B cell (primary cell): ENCODE measurements at regions not wholly inside any gene's neighbourhood (a gene's known extent, or its start where the extent isn't known, plus 50 kb on each side); places are given as distances from the start of the nearest gene placed in this dataset.
"Not testable (repeated sequence)": the region's sequence is repeated elsewhere in the genome, so short reads cannot be mapped to it uniquely, and the experiment has no call there.

Source experiments
- ATAC-seq: fragments of 200-7000 bp; cut with Tn5 transposase; one replicate; pipeline ENCODE4 v1.10.0; 2021; ENCODE audit warnings: low read depth, mild to moderate bottlenecking, moderate number of reproducible peaks, moderate library complexity
- CTCF ChIA-PET: fragments of 350-600 bp; sonication (Branson Sonifier 250); formaldehyde crosslinking; loops from one replicate; lab custom pipeline; 2021; ENCODE audit warnings: antibody characterized with exemption, inconsistent platforms; lab: Charles Lee
- POLR2A ChIA-PET: fragments of 350-600 bp; sonication (Branson Sonifier 250); formaldehyde crosslinking; loops from one replicate; lab custom pipeline; 2021; ENCODE audit warnings: antibody characterized with exemption; lab: Charles Lee
- DNase-seq: peaks from one replicate; pipeline ENCODE4 v3.0.0; 2013
- H2AFZ ChIP-seq: 2 replicates; pipeline ENCODE4 v1.6.1; 2012; ENCODE audit warnings: mild to moderate bottlenecking, low read depth, low read length; ENCODE audit not compliant: insufficient read depth, poor library complexity, severe bottlenecking
- H3K27ac ChIP-seq, 2 donors: 1 replicate in 1 of 2; 2 replicates in 1 of 2; pipeline ENCODE4 v1.5.1; 2012 to 2013; ENCODE audit warnings: low read length in 2 of 2, mild to moderate bottlenecking in 2 of 2, moderate library complexity in 1 of 2
- H3K27me3 ChIP-seq, 4 experiments: fragments of 200-600 bp in 1 of 4; sonication (generic) in 1 of 4; replicated peaks in 1 of 4; 1 replicate in 2 of 4; 2 replicates in 2 of 4; pipeline versions ENCODE4 v1.6.1 to v1.7.0; 2013 to 2016; ENCODE audit warnings: low read length in 3 of 4, mild to moderate bottlenecking in 2 of 4, mixed read lengths in 1 of 4, moderate library complexity in 1 of 4; ENCODE audit not compliant: insufficient read depth in 4 of 4, control insufficient read depth in 3 of 4; ENCODE audit errors: control extremely low read depth in 1 of 4
- H3K36me3 ChIP-seq, 2 experiments: replicated peaks in 1 of 2; 1 replicate in 1 of 2; 2 replicates in 1 of 2; pipeline versions ENCODE4 v1.6.1 to v1.7.1; 2013; ENCODE audit warnings: low read length in 1 of 2; ENCODE audit not compliant: insufficient read depth in 2 of 2, control insufficient read depth in 1 of 2; ENCODE audit errors: control extremely low read depth in 1 of 2, extremely low read depth in 1 of 2
- H3K4me1 ChIP-seq, 2 donors: fragments of 200-600 bp in 1 of 2; sonication (generic) in 1 of 2; 1 replicate in 1 of 2; 2 replicates in 1 of 2; pipeline versions ENCODE4 v1.5.1 to v1.6.1; 2013 to 2017; ENCODE audit warnings: low read length in 2 of 2; ENCODE audit not compliant: control insufficient read depth in 2 of 2, insufficient read depth in 2 of 2
- H3K4me2 ChIP-seq: replicated peaks from 2 replicates; pipeline ENCODE3; 2012; ENCODE audit warnings: mild to moderate bottlenecking, low read depth, low read length; ENCODE audit not compliant: poor library complexity, severe bottlenecking
- H3K4me3 ChIP-seq, 5 experiments: fragments of 200-600 bp in 1 of 5; sonication (generic) in 1 of 5; 1 replicate in 3 of 5; 2 replicates in 2 of 5; pipeline versions ENCODE4 v1.5.1 to v1.7.0; 2011 to 2016; ENCODE audit warnings: low read length in 4 of 5, mild to moderate bottlenecking in 4 of 5, low read depth in 2 of 5, control low read depth in 1 of 5, moderate library complexity in 1 of 5; ENCODE audit not compliant: insufficient read depth in 1 of 5; ENCODE audit errors: control extremely low read depth in 1 of 5, extremely low read depth in 1 of 5
- H3K79me2 ChIP-seq: fragments of 200-600 bp; sonication (generic); one replicate; pipeline ENCODE4 v1.6.0; 2016; ENCODE audit warnings: low read length; ENCODE audit not compliant: control insufficient read depth, insufficient read depth
- H3K9ac ChIP-seq: fragments of 200-600 bp; sonication (generic); 2 replicates; pipeline ENCODE4 v1.6.1; 2017; ENCODE audit warnings: mild to moderate bottlenecking, low read length, moderate library complexity
- H3K9me3 ChIP-seq, 3 donors: one replicate each; pipeline versions ENCODE4 v1.6.1 to v1.7.1; 2013; ENCODE audit warnings: low read length in 2 of 3; ENCODE audit not compliant: control insufficient read depth in 2 of 3, insufficient read depth in 1 of 3; ENCODE audit errors: control extremely low read depth in 1 of 3
- H4K20me1 ChIP-seq: 2 replicates; pipeline ENCODE4 v1.6.0; 2012; ENCODE audit warnings: mild to moderate bottlenecking, low read length; ENCODE audit not compliant: insufficient read depth, control insufficient read depth, poor library complexity, severe bottlenecking
- H3K27ac Mint-ChIP-seq: one replicate; pipeline ENCODE4 v1.8.0; 2021; ENCODE audit warnings: mixed read lengths
- H3K27me3 Mint-ChIP-seq: one replicate; pipeline ENCODE4 v1.8.0; 2021; ENCODE audit warnings: mixed read lengths
- H3K4me1 Mint-ChIP-seq: one replicate; pipeline ENCODE4 v1.8.0; 2021; ENCODE audit warnings: mixed read lengths
- H3K4me3 Mint-ChIP-seq: one replicate; pipeline ENCODE4 v1.8.0; 2021; ENCODE audit warnings: mixed read lengths
- H3K9me3 Mint-ChIP-seq: one replicate; pipeline ENCODE4 v1.8.0; 2022; ENCODE audit warnings: mixed read lengths; ENCODE audit not compliant: insufficient read depth
- CTCF ChIP-seq: fragments of 200-600 bp; IDR thresholded peaks from one replicate; pipeline ENCODE4 v1.8.0; 2022; ENCODE audit warnings: antibody characterized with exemption, mild to moderate bottlenecking
- EZH2 ChIP-seq: IDR thresholded peaks from 2 replicates; pipeline ENCODE4 v1.6.1; 2012; ENCODE audit warnings: borderline replicate concordance, low read depth, mild to moderate bottlenecking, moderate library complexity, low read length; ENCODE audit not compliant: insufficient read depth, poor library complexity, severe bottlenecking
- WGBS: methylation state at CpG from one replicate; pipeline ENCODE4 v1.1.5; 2013; ENCODE audit warnings: missing lambda C conversion rate; ENCODE audit not compliant: insufficient coverage; 5-methylcytosine and 5-hydroxymethylcytosine counted together
- intact Hi-C: fragments of 100-400 bp; cut with micrococcal nuclease; formaldehyde crosslinking; loops from one replicate; pipeline ENCODE4 v1.10.0; 2022

GRCh38 chr9:113682297-113682771, 193.8 kb upstream of the ZNF618 start:
- no peaks in the 10 kb centered on the region for H4K20me1 ChIP-seq
- H3K27me3 ChIP-seq: peaks cover 0 to 23% (median 9%) of the 10 kb centered on the region in 4 experiments
- Mint-ChIP-seq H3K9me3 (no peaks in the 10 kb centered on the region), H3K27ac (no peak overlapping the region), H3K4me1 (peaks cover 3% of the 10 kb centered on the region), H3K4me3 (no peak overlapping the region), H3K27me3 (peaks cover 68% of the 10 kb centered on the region)
- H2AFZ ChIP-seq: no peak overlapping the region
- DNase-seq (peak; percentile 22), ATAC-seq (no peak)
- H3K4me3 ChIP-seq: no peak overlapping the region
- TF ChIP-seq EZH2 (no peak), CTCF (peak; percentile 75)
- H3K4me1 ChIP-seq: peaks cover 0 to 1% of the 10 kb centered on the region in 2 donors
- ChIA-PET CTCF (interaction anchor here (0.6 to 1.3 kb wide), 2 partner anchors 194 to 307 kb away, joined by 3 to 4 read pairs; partner anchors contain the start of gene ZNF618), POLR2A (no interaction called here)
- no peak overlapping the region for H3K27ac ChIP-seq
- WGBS: 36% methylated on average over 7 of the region's 9 CpGs
- no peak overlapping the region for H3K4me2 ChIP-seq
- no peaks in the 10 kb centered on the region for H3K79me2 ChIP-seq
- intact Hi-C loops: no loop called here
- H3K9me3 ChIP-seq: peaks cover 0 to 12% (median 3%) of the 10 kb centered on the region in 3 donors
- no peaks in the 10 kb centered on the region for H3K36me3 ChIP-seq
- H3K9ac ChIP-seq: no peak overlapping the region

- intact Hi-C loops, H3K79me2 ChIP-seq, DNase-seq, H3K36me3 ChIP-seq, H3K9me3 Mint-ChIP-seq, H3K4me2 ChIP-seq, H3K4me1 Mint-ChIP-seq, H3K9ac ChIP-seq, H3K27ac Mint-ChIP-seq, H3K27ac ChIP-seq, POLR2A ChIA-PET, H2AFZ ChIP-seq, H3K4me3 Mint-ChIP-seq, H3K4me3 ChIP-seq, ATAC-seq, H3K4me1 ChIP-seq, CTCF ChIA-PET, H4K20me1 ChIP-seq: not testable (repeated sequence)
- peaks cover 64% of the 10 kb centered on the region for H3K27me3 Mint-ChIP-seq
- Histone ChIP-seq H3K27me3 (peaks cover 0 to 30% (median 11%) of the 10 kb centered on the region in 4 experiments), H3K9me3 (peaks cover 0 to 20% (median 3%) of the 10 kb centered on the region in 3 donors)
- 65% methylated on average over 4 of the region's 6 CpGs for WGBS
These were observed 190.5 kb upstream of the ZNF618 start for GRCh38 chr9:113685636-113686035.
